Testis (tissue), 2 donors: ENCODE measurements at regions not wholly inside any gene's neighbourhood (a gene's known extent, or its start where the extent isn't known, plus 50 kb on each side); places are given as distances from the start of the nearest gene placed in this dataset.

Experiments used
- DNase-seq: peaks from one replicate; pipeline ENCODE4 v3.0.0-alpha.2; 2019
- H3K27ac ChIP-seq, 2 donors: fragments of 200-600 bp; sonication (generic); one replicate each; pipeline ENCODE4 v1.5.1; 2019
- H3K27me3 ChIP-seq: fragments of 200-600 bp; sonication (generic); one replicate; pipeline ENCODE4 v1.5.1; 2019
- H3K36me3 ChIP-seq: fragments of 200-600 bp; sonication (generic); one replicate; pipeline ENCODE4 v1.5.1; 2017; ENCODE audit warnings: low read depth; ENCODE audit errors: missing control alignments
- H3K4me1 ChIP-seq: fragments of 200-600 bp; sonication (generic); one replicate; pipeline ENCODE4 v1.5.1; 2019
- H3K4me3 ChIP-seq, 2 donors: fragments of 200-600 bp; sonication (generic); one replicate each; pipeline ENCODE4 v1.5.1; 2017 to 2019
- H3K9me3 ChIP-seq: fragments of 200-600 bp; sonication (generic); one replicate; pipeline ENCODE4 v1.5.1; 2017
- POLR2A ChIP-seq: fragments of 450-650 bp; IDR thresholded peaks from one replicate; pipeline ENCODE4 v1.6.1; 2017; ENCODE audit warnings: antibody characterized with exemption, mild to moderate bottlenecking, moderate library complexity
- WGBS, 2 donors: methylation state at CpG; one replicate each; pipeline ENCODE4 v1.1.5; 2018; 5-methylcytosine and 5-hydroxymethylcytosine counted together
- intact Hi-C: fragments of 100-400 bp; cut with DNase I; formaldehyde crosslinking; loops from one replicate; pipeline ENCODE4 v1.15.1; 2023; ENCODE audit warnings: low total_unique reads
- TF ChIP-seq, protein P1 (sequence below), 3 experiments: fragments of 450-650 bp in 2 of 3; fragments of 200-600 bp in 1 of 3; sonication (generic) in 1 of 3; IDR thresholded peaks; one replicate each; pipeline ENCODE4 v1.5.1; 2016 to 2019; ENCODE audit warnings: antibody characterized with exemption in 3 of 3, mild to moderate bottlenecking in 2 of 3, moderate library complexity in 1 of 3

- no peak for DNase-seq
- intact Hi-C loops, result no loop called here
- 56 to 78% methylated on average over 4 of the region's 4 CpGs for WGBS, 2 donors
- H3K4me1 ChIP-seq, result peaks cover 4% of the 10 kb centered on the region
- TF ChIP-seq, protein P1, sequence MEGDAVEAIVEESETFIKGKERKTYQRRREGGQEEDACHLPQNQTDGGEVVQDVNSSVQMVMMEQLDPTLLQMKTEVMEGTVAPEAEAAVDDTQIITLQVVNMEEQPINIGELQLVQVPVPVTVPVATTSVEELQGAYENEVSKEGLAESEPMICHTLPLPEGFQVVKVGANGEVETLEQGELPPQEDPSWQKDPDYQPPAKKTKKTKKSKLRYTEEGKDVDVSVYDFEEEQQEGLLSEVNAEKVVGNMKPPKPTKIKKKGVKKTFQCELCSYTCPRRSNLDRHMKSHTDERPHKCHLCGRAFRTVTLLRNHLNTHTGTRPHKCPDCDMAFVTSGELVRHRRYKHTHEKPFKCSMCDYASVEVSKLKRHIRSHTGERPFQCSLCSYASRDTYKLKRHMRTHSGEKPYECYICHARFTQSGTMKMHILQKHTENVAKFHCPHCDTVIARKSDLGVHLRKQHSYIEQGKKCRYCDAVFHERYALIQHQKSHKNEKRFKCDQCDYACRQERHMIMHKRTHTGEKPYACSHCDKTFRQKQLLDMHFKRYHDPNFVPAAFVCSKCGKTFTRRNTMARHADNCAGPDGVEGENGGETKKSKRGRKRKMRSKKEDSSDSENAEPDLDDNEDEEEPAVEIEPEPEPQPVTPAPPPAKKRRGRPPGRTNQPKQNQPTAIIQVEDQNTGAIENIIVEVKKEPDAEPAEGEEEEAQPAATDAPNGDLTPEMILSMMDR (IDR thresholded peaks at IDR 0.05), result no peak
- no peak for TF ChIP-seq POLR2A
- H3K4me3 ChIP-seq, result no peak overlapping the region
- no peaks in the 10 kb centered on the region for H3K27me3 ChIP-seq
- H3K36me3 ChIP-seq, result no peaks in the 10 kb centered on the region
- no peaks in the 10 kb centered on the region for H3K9me3 ChIP-seq
- no peak overlapping the region for H3K27ac ChIP-seq
These were observed 190.2 kb upstream of the BTG1 start for GRCh38 chr12:92335831-92336230.

- H3K36me3 ChIP-seq, result no peaks in the 10 kb centered on the region
- H3K4me3 ChIP-seq, result no peak overlapping the region
- H3K9me3 ChIP-seq, result no peaks in the 10 kb centered on the region
- DNase-seq, result no peak
- WGBS, 2 donors, result 97% methylated on average over 4 of the region's 4 CpGs
- H3K27me3 ChIP-seq, result no peaks in the 10 kb centered on the region
- no peak for TF ChIP-seq POLR2A
- TF ChIP-seq, protein P1 (IDR thresholded peaks at IDR 0.05), result no peak
- peaks cover 4% of the 10 kb centered on the region for H3K4me1 ChIP-seq
- intact Hi-C loops, result no loop called here
- H3K27ac ChIP-seq, result no peak overlapping the region
These were observed 188.9 kb upstream of the BTG1 start for GRCh38 chr12:92334552-92334951.

- peaks cover 4% of the 10 kb centered on the region for H3K4me1 ChIP-seq
- no peak for DNase-seq
- no peaks in the 10 kb centered on the region for H3K27me3 ChIP-seq
- 95 to 96% methylated on average over 2 of the region's 2 CpGs for WGBS, 2 donors
- TF ChIP-seq POLR2A, result no peak
- TF ChIP-seq, protein P1 (IDR thresholded peaks at IDR 0.05), result no peak
- no peak overlapping the region for H3K27ac ChIP-seq
- H3K4me3 ChIP-seq, result no peak overlapping the region
- intact Hi-C loops, result no loop called here
- no peaks in the 10 kb centered on the region for H3K9me3 ChIP-seq
- no peaks in the 10 kb centered on the region for H3K36me3 ChIP-seq
These were observed 186.9 kb upstream of the BTG1 start for GRCh38 chr12:92332552-92332951.

DNA sequence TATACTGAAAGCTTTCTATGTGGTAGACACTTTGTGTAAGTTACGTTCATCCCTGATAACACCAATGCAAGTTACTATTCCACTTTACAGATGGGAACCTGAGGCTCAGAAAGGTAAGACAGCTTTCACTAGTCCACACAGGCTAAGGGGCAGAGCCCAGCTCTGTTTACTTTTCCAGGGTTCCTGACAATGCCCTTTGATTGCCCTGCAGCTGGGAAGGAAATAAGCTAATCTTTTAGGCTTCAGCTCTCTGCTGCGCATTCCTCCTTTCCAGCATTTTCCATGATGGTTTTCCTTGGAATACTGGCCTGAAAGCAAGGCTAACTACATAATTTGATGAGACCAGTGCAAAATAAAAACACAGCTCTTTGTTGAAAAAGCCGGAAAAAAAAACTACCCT, 185.7 kb upstream of the BTG1 start:
- H3K4me3 ChIP-seq, result no peak overlapping the region
- H3K4me1 ChIP-seq, result peaks cover 4% of the 10 kb centered on the region
- intact Hi-C loops, result loop anchor here (2.0 kb wide), 1 partner anchor 73 kb away; no protein-coding TSS in a partner anchor
- H3K27ac ChIP-seq, result no peak overlapping the region
- H3K36me3 ChIP-seq, result no peaks in the 10 kb centered on the region
- WGBS, 2 donors, result 86 to 89% methylated on average over 3 of the region's 3 CpGs
- H3K27me3 ChIP-seq, result no peaks in the 10 kb centered on the region
- no peaks in the 10 kb centered on the region for H3K9me3 ChIP-seq
- no peak for DNase-seq
- no peak for TF ChIP-seq POLR2A
- TF ChIP-seq, protein P1 (IDR thresholded peaks at IDR 0.05), result no peak

GRCh38 chr12:92330654-92331053, 185.0 kb upstream of the BTG1 start:
- H3K4me3 ChIP-seq, result no peak overlapping the region
- intact Hi-C loops, result loop anchor here (2.0 kb wide), 1 partner anchor 74 kb away; no protein-coding TSS in a partner anchor
- WGBS, 2 donors, result 94 to 97% methylated on average over 3 of the region's 3 CpGs
- H3K36me3 ChIP-seq, result no peaks in the 10 kb centered on the region
- H3K27ac ChIP-seq, result no peak overlapping the region
- no peak for TF ChIP-seq POLR2A
- TF ChIP-seq, protein P1 (IDR thresholded peaks at IDR 0.05), result no peak
- no peak for DNase-seq
- peaks cover under 1% of the 10 kb centered on the region for H3K4me1 ChIP-seq
- no peaks in the 10 kb centered on the region for H3K9me3 ChIP-seq
- no peaks in the 10 kb centered on the region for H3K27me3 ChIP-seq
